Skeletal muscle tissue (tissue), 3 donors: ENCODE measurements at regions not wholly inside any gene's neighbourhood (a gene's known extent, or its start where the extent isn't known, plus 50 kb on each side); places are given as distances from the start of the nearest gene placed in this dataset.

ENCODE experiments used
- H3K27ac ChIP-seq: one replicate; pipeline ENCODE4 v1.7.0; 2013; ENCODE audit warnings: mild to moderate bottlenecking, low read depth, low read length, inconsistent platforms
- H3K27me3 ChIP-seq, 3 donors: one replicate each; pipeline ENCODE4 v1.7.0; 2013; ENCODE audit warnings: low read length in 3 of 3; ENCODE audit not compliant: control insufficient read depth in 3 of 3, insufficient read depth in 3 of 3
- H3K36me3 ChIP-seq, 3 donors: one replicate each; pipeline ENCODE4 v1.7.0; 2013; ENCODE audit warnings: low read length in 3 of 3; ENCODE audit not compliant: control insufficient read depth in 3 of 3, insufficient read depth in 3 of 3
- H3K4me1 ChIP-seq, 3 donors: one replicate each; pipeline ENCODE4 v1.7.0; 2013; ENCODE audit warnings: low read length in 3 of 3, mild to moderate bottlenecking in 3 of 3; ENCODE audit not compliant: control insufficient read depth in 3 of 3, insufficient read depth in 3 of 3
- H3K4me3 ChIP-seq, 3 donors: one replicate each; pipeline ENCODE4 v1.7.0; 2013; ENCODE audit warnings: low read length in 3 of 3
- H3K9ac ChIP-seq, 3 donors: one replicate each; pipeline ENCODE4 v1.7.0; 2013; ENCODE audit warnings: low read length in 3 of 3, mild to moderate bottlenecking in 3 of 3, moderate library complexity in 2 of 3, low read depth in 1 of 3
- H3K9me3 ChIP-seq, 3 donors: one replicate each; pipeline ENCODE4 v1.7.0; 2013; ENCODE audit warnings: low read length in 3 of 3; ENCODE audit not compliant: control insufficient read depth in 3 of 3
- donor health status: Osteomylitis.

GRCh38 chr14:89013098-89013504 is 188.7 kb downstream of the TTC8 start:
- peaks cover 0 to 4% (median 0%) of the 10 kb centered on the region in 3 donors for H3K27me3 ChIP-seq
- no peaks in the 10 kb centered on the region for H3K9me3 ChIP-seq
- H3K4me1 ChIP-seq: no peaks in the 10 kb centered on the region
- no peak overlapping the region for H3K4me3 ChIP-seq
- no peak overlapping the region for H3K9ac ChIP-seq
- no peaks in the 10 kb centered on the region for H3K36me3 ChIP-seq
- H3K27ac ChIP-seq: no peak overlapping the region

- Histone ChIP-seq H3K36me3 (no peaks in the 10 kb centered on the region), H3K9me3 (no peaks in the 10 kb centered on the region), H3K27me3 (peaks cover 0 to 4% (median 0%) of the 10 kb centered on the region in 3 donors), H3K4me3 (no peak overlapping the region), H3K4me1 (no peaks in the 10 kb centered on the region), H3K9ac (no peak overlapping the region), H3K27ac (no peak overlapping the region)
Measured at GRCh38 chr14:89013698-89014568, 189.5 kb downstream of the TTC8 start.

- no peaks in the 10 kb centered on the region for H3K4me1 ChIP-seq
- peaks cover 0 to 4% (median 0%) of the 10 kb centered on the region in 3 donors for H3K27me3 ChIP-seq
- H3K4me3 ChIP-seq: no peak overlapping the region
- H3K36me3 ChIP-seq: no peaks in the 10 kb centered on the region
- H3K9me3 ChIP-seq: no peaks in the 10 kb centered on the region
- H3K9ac ChIP-seq: no peak overlapping the region
- H3K27ac ChIP-seq: no peak overlapping the region
Measured at GRCh38 chr14:89014569-89014850, 190.1 kb downstream of the TTC8 start.

GRCh38 chr14:89015016-89015415 is 190.6 kb downstream of the TTC8 start:
- H3K27ac ChIP-seq: no peak overlapping the region
- H3K27me3 ChIP-seq: peaks cover 0 to 4% (median 0%) of the 10 kb centered on the region in 3 donors
- no peaks in the 10 kb centered on the region for H3K36me3 ChIP-seq
- no peak overlapping the region for H3K4me3 ChIP-seq
- H3K9ac ChIP-seq: no peak overlapping the region
- H3K4me1 ChIP-seq: no peaks in the 10 kb centered on the region
- H3K9me3 ChIP-seq: no peaks in the 10 kb centered on the region

GRCh38 chr14:89017417-89017816 is 193.0 kb downstream of the TTC8 start:
- Histone ChIP-seq H3K9ac (no peak overlapping the region), H3K9me3 (no peaks in the 10 kb centered on the region), H3K27ac (no peak overlapping the region), H3K4me3 (no peak overlapping the region), H3K27me3 (peaks cover 0 to 4% (median 2%) of the 10 kb centered on the region in 3 donors), H3K36me3 (no peaks in the 10 kb centered on the region), H3K4me1 (no peaks in the 10 kb centered on the region)

GRCh38 chr14:89022274-89022673 is 197.8 kb downstream of the TTC8 start:
- H3K27ac ChIP-seq: no peak overlapping the region
- peaks cover 4 to 9% (median 6%) of the 10 kb centered on the region in 3 donors for H3K4me1 ChIP-seq
- no peaks in the 10 kb centered on the region for H3K9me3 ChIP-seq
- H3K27me3 ChIP-seq: peaks cover 11 to 17% (median 17%) of the 10 kb centered on the region in 3 donors
- H3K4me3 ChIP-seq: no peak overlapping the region
- no peak overlapping the region for H3K9ac ChIP-seq
- H3K36me3 ChIP-seq: no peaks in the 10 kb centered on the region

- Histone ChIP-seq H3K9ac (no peak overlapping the region), H3K4me3 (no peak overlapping the region), H3K27me3 (peaks cover 22 to 35% (median 30%) of the 10 kb centered on the region in 3 donors), H3K36me3 (no peaks in the 10 kb centered on the region), H3K27ac (no peak overlapping the region), H3K4me1 (peaks cover 8 to 12% (median 9%) of the 10 kb centered on the region in 3 donors), H3K9me3 (peaks cover 0 to 6% (median 2%) of the 10 kb centered on the region in 3 donors)
Measured at GRCh38 chr14:89024691-89025090, 200.2 kb downstream of the TTC8 start.

GRCh38 chr14:89025561-89026236 is 201.2 kb downstream of the TTC8 start:
- no peak overlapping the region for H3K27ac ChIP-seq
- H3K9ac ChIP-seq: no peak overlapping the region
- peaks cover 0 to 6% (median 2%) of the 10 kb centered on the region in 3 donors for H3K9me3 ChIP-seq
- H3K27me3 ChIP-seq: peaks cover 26 to 41% (median 32%) of the 10 kb centered on the region in 3 donors
- peaks cover 8 to 12% (median 9%) of the 10 kb centered on the region in 3 donors for H3K4me1 ChIP-seq
- H3K36me3 ChIP-seq: no peaks in the 10 kb centered on the region
- no peak overlapping the region for H3K4me3 ChIP-seq

GRCh38 chr14:89027097-89027740 is 202.8 kb downstream of the TTC8 start:
- Histone ChIP-seq H3K4me3 (peak overlapping the region; percentile 58 to 69 (median 67)), H3K27me3 (peaks cover 28 to 47% (median 32%) of the 10 kb centered on the region in 3 donors), H3K27ac (no peak overlapping the region), H3K9me3 (peaks cover 0 to 6% (median 2%) of the 10 kb centered on the region in 3 donors), H3K4me1 (peaks cover 8 to 12% (median 9%) of the 10 kb centered on the region in 3 donors), H3K36me3 (no peaks in the 10 kb centered on the region), H3K9ac (peak overlapping the region in 1 of 3 donors; percentile 45)
